Endothelial cell of umbilical vein (primary cell): ENCODE measurements at regions not wholly inside any gene's neighbourhood (a gene's known extent, or its start where the extent isn't known, plus 50 kb on each side); places are given as distances from the start of the nearest gene placed in this dataset.

ENCODE experiments used
- BruUV-seq: library from RNA; stranded (reverse); fragments of 400-500 nt; replicated peaks from 2 replicates; lab custom pipeline; 2021; lab: Mats Ljungman, UMichigan
- CTCF ChIA-PET: fragments of 300-600, 350-600 bp; sonication (Branson Sonifier 250); formaldehyde crosslinking; loops from one replicate; lab custom pipeline; 2021; ENCODE audit warnings: antibody characterized with exemption, inconsistent platforms; lab: Charles Lee
- POLR2A ChIA-PET: fragments of 300-600, 350-600 bp; sonication (Branson Sonifier 250); formaldehyde crosslinking; loops from one replicate; lab custom pipeline; 2021; ENCODE audit warnings: antibody characterized with exemption, inconsistent platforms; lab: Charles Lee
- DNase-seq: peaks from one replicate; pipeline ENCODE4 v3.0.0-alpha.2; 2011; ENCODE audit warnings: low read depth, low spot score
- FAIRE-seq: peaks from 2 replicates; lab custom pipeline; 2011; peaks lifted over from hg19 to GRCh38; lab: Jason Lieb, UNC
- H2AFZ ChIP-seq: 2 replicates; pipeline ENCODE4 v1.6.0; 2012; ENCODE audit warnings: low read depth, low read length, control low read depth, inconsistent platforms
- H3K27ac ChIP-seq: 2 replicates; pipeline ENCODE4 v1.5.1; 2011; ENCODE audit warnings: low read depth, mild to moderate bottlenecking, control low read depth, low read length, moderate library complexity; ENCODE audit not compliant: insufficient read depth
- H3K27me3 ChIP-seq, 2 experiments: 2 replicates each; pipeline versions ENCODE4 v1.6.0 to v1.6.1; 2011; ENCODE audit warnings: low read length in 2 of 2, mixed read lengths in 1 of 2; ENCODE audit not compliant: control insufficient read depth in 2 of 2, insufficient read depth in 2 of 2
- H3K36me3 ChIP-seq, 2 experiments: 2 replicates in 1 of 2; 3 replicates in 1 of 2; pipeline ENCODE4 v1.5.1; 2011; ENCODE audit warnings: low read length in 2 of 2, mild to moderate bottlenecking in 1 of 2, moderate library complexity in 1 of 2; ENCODE audit not compliant: control insufficient read depth in 2 of 2, insufficient read depth in 2 of 2; ENCODE audit errors: extremely low read depth in 1 of 2
- H3K4me1 ChIP-seq: 3 replicates; pipeline ENCODE4 v1.5.1; 2011; ENCODE audit warnings: mild to moderate bottlenecking, low read length; ENCODE audit not compliant: control insufficient read depth, insufficient read depth; ENCODE audit errors: extremely low read depth
- H3K4me2 ChIP-seq: 2 replicates; pipeline ENCODE4 v1.6.1; 2011; ENCODE audit warnings: low read length, control low read depth, mixed read lengths; ENCODE audit not compliant: insufficient read depth
- H3K4me3 ChIP-seq, 3 experiments: fragments of 200-600 bp in 1 of 3; sonication (generic), shearing (Covaris generic) in 1 of 3; replicated peaks in 1 of 3; 2 replicates each; pipeline ENCODE4 v1.5.1; 2011 to 2016; ENCODE audit warnings: control low read depth in 3 of 3, low read length in 3 of 3, mild to moderate bottlenecking in 2 of 3, inconsistent platforms in 1 of 3, low read depth in 1 of 3, moderate library complexity in 1 of 3; ENCODE audit not compliant: insufficient read depth in 1 of 3
- H3K79me2 ChIP-seq: 2 replicates; pipeline ENCODE4 v1.6.0; 2012; ENCODE audit warnings: low read length, inconsistent platforms; ENCODE audit not compliant: control insufficient read depth, insufficient read depth
- H3K9ac ChIP-seq: replicated peaks from 2 replicates; pipeline ENCODE3; 2011; ENCODE audit warnings: low read length, control low read depth; ENCODE audit not compliant: insufficient read depth; ENCODE audit errors: extremely low read depth
- H3K9me1 ChIP-seq: replicated peaks from 3 replicates; pipeline ENCODE4 v1.6.0; 2011; ENCODE audit warnings: mild to moderate bottlenecking, low read length; ENCODE audit not compliant: control insufficient read depth, insufficient read depth; ENCODE audit errors: extremely low read depth
- H3K9me3 ChIP-seq: replicated peaks from 2 replicates; pipeline ENCODE4 v1.5.1; 2012; ENCODE audit warnings: low read length, inconsistent platforms; ENCODE audit not compliant: control insufficient read depth, insufficient read depth
- H4K20me1 ChIP-seq: replicated peaks from 2 replicates; pipeline ENCODE3; 2011; ENCODE audit warnings: mild to moderate bottlenecking, low read length; ENCODE audit not compliant: control insufficient read depth, insufficient read depth; ENCODE audit errors: extremely low read depth
- EZH2 ChIP-seq: IDR thresholded peaks from 2 replicates; pipeline ENCODE4 v1.6.1; 2012; ENCODE audit warnings: borderline replicate concordance, low read depth, mild to moderate bottlenecking, moderate library complexity, low read length, inconsistent platforms; ENCODE audit not compliant: severe bottlenecking
- FOS ChIP-seq: IDR thresholded peaks from 2 replicates; pipeline ENCODE4 v1.6.1; 2011; ENCODE audit warnings: mild to moderate bottlenecking, low read length, moderate library complexity, borderline replicate concordance; ENCODE audit not compliant: insufficient read depth
- GATA2 ChIP-seq: IDR thresholded peaks from 2 replicates; pipeline ENCODE4 v1.7.0; 2011; ENCODE audit warnings: low read depth, mild to moderate bottlenecking, moderate library complexity, mixed read lengths, low read length; ENCODE audit not compliant: insufficient read length, insufficient read depth
- JUN ChIP-seq: IDR thresholded peaks from 2 replicates; pipeline ENCODE4 v1.6.1; 2011; ENCODE audit warnings: borderline replicate concordance, low read depth; ENCODE audit not compliant: insufficient read length, insufficient read depth
- MYC ChIP-seq: IDR thresholded peaks from one replicate; pipeline ENCODE4 v1.6.1; 2011; ENCODE audit warnings: mild to moderate bottlenecking, low read depth, low read length
- POLR2A ChIP-seq: IDR thresholded peaks from 2 replicates; pipeline ENCODE4 v1.6.1; 2012; ENCODE audit warnings: low read depth, mild to moderate bottlenecking, control low read depth, low read length
- POLR2AphosphoS5 ChIP-seq: IDR thresholded peaks from 2 replicates; pipeline ENCODE4 v1.6.1; 2012; ENCODE audit warnings: low read depth, mild to moderate bottlenecking, control low read depth, low read length, moderate library complexity; ENCODE audit not compliant: insufficient read depth
- dilution Hi-C: fragments of 300-500 bp; cut with MboI; formaldehyde crosslinking; loops from one replicate; pipeline ENCODE4 v1.15.0; 2019; ENCODE audit warnings: low sequenced_read_pairs; ENCODE audit not compliant: extremely low pct_ligation_motif_present
- intact Hi-C: fragments of 100-400 bp; cut with micrococcal nuclease; formaldehyde crosslinking; loops from one replicate; pipeline ENCODE4 v1.10.0; 2022
- TF ChIP-seq, protein P1 (sequence below): IDR thresholded peaks from 2 replicates; pipeline ENCODE4 v1.6.1; 2011; ENCODE audit not compliant: insufficient read depth, insufficient read length
- TF ChIP-seq, protein P2 (sequence below), 2 donors: IDR thresholded peaks; 1 replicate in 1 of 2; 2 replicates in 1 of 2; pipeline ENCODE4 v1.5.1; 2011; ENCODE audit warnings: low read length in 2 of 2, mild to moderate bottlenecking in 2 of 2, moderate library complexity in 2 of 2, control low read depth in 1 of 2, inconsistent platforms in 1 of 2, low read depth in 1 of 2; ENCODE audit not compliant: insufficient read depth in 1 of 2; ENCODE audit errors: extremely low read depth in 1 of 2

DNA sequence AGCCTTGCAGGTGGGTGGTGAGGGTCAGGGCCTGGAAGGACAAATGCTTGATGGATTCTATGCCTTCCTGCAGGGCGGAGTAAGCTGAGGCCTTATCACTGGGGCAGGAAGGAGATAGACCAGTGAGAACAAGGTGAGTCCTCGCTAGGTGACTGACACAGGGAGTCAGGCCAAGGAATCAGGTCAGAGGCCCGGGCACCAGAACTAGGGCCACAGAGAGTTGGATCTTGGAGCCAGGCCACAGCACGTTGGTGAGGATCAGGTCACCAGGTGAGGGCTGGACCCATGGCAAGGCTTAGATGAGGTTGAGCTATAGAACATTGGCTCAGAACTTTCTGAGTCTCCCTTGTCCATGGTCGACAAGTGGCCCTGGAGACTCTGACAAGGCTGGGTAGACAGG, 328.2 kb downstream of the FOXO1 start:
- BruUV-seq: no TSS peak
- Histone ChIP-seq H3K27ac (no peak overlapping the region), H3K9ac (no peak overlapping the region), H3K4me3 (no peak overlapping the region), H3K36me3 (no peaks in the 10 kb centered on the region), H4K20me1 (no peaks in the 10 kb centered on the region), H3K9me1 (no peaks in the 10 kb centered on the region), H3K9me3 (no peaks in the 10 kb centered on the region), H3K4me1 (no peaks in the 10 kb centered on the region), H3K4me2 (no peak overlapping the region), H2AFZ (no peak overlapping the region), H3K79me2 (no peaks in the 10 kb centered on the region), H3K27me3 (no peaks in the 10 kb centered on the region)
- intact Hi-C loops (no loop called here), dilution Hi-C loops (no loop called here)
- FAIRE-seq (no peak), DNase-seq (no peak)
- TF ChIP-seq MYC: no peak
- TF ChIP-seq, protein P1, sequence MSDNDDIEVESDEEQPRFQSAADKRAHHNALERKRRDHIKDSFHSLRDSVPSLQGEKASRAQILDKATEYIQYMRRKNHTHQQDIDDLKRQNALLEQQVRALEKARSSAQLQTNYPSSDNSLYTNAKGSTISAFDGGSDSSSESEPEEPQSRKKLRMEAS: no peak
- TF ChIP-seq GATA2: no peak
- TF ChIP-seq JUN: no peak
- no peak for TF ChIP-seq EZH2
- no peak for TF ChIP-seq POLR2A
- TF ChIP-seq, protein P2, sequence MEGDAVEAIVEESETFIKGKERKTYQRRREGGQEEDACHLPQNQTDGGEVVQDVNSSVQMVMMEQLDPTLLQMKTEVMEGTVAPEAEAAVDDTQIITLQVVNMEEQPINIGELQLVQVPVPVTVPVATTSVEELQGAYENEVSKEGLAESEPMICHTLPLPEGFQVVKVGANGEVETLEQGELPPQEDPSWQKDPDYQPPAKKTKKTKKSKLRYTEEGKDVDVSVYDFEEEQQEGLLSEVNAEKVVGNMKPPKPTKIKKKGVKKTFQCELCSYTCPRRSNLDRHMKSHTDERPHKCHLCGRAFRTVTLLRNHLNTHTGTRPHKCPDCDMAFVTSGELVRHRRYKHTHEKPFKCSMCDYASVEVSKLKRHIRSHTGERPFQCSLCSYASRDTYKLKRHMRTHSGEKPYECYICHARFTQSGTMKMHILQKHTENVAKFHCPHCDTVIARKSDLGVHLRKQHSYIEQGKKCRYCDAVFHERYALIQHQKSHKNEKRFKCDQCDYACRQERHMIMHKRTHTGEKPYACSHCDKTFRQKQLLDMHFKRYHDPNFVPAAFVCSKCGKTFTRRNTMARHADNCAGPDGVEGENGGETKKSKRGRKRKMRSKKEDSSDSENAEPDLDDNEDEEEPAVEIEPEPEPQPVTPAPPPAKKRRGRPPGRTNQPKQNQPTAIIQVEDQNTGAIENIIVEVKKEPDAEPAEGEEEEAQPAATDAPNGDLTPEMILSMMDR (IDR thresholded peaks at IDR 0.05; ENCODE audit: extremely low read depth in 1 of 2, insufficient read depth in 1 of 2, low read depth in 1 of 2, low read length in 2 of 2): no peak
- no peak for TF ChIP-seq POLR2AphosphoS5
- no peak for TF ChIP-seq FOS
- CTCF ChIA-PET: no interaction called here
- POLR2A ChIA-PET: no interaction called here
